ENCODE measurements at regions not wholly inside any gene's neighbourhood (a gene's known extent, or its start where the extent isn't known, plus 50 kb on each side); places are given as distances from the start of the nearest gene placed in this dataset.

DNA sequence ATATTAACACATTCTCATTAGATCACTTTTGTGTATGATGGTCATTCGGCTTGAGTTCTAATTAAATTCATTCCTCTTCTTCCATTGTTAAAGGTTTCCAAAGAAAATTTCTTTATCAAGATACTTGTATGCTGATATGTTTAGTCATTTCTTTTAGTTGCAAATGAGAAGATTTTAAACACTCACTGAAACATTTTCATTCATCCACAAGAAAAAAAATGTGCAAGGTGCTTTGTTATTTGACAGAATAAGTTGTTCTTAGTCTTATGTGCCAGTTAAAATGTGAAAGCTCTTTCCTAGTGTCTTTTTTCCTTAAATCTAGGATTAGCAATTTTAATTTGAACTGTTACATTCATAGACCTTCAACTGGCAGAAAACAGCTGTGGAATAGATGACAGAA lies 727.0 kb upstream of the NEGR1 start:
- Histone ChIP-seq H3K4me3 (replicated peaks in 1 of 3; ENCODE audit: insufficient read depth in 1 of 3, low read depth in 1 of 3, low read length in 3 of 3) (no peak overlapping the region), H3K9me1 (replicated peaks; ENCODE audit: control insufficient read depth, extremely low read depth, insufficient read depth, low read length) (no peaks in the 10 kb centered on the region), H3K4me2 (ENCODE audit: insufficient read depth, low read length) (no peak overlapping the region), H2AFZ (ENCODE audit: low read depth, low read length) (no peak overlapping the region), H3K4me1 (ENCODE audit: control insufficient read depth, extremely low read depth, insufficient read depth, low read length) (no peaks in the 10 kb centered on the region), H3K27me3 (ENCODE audit: control insufficient read depth in 2 of 2, insufficient read depth in 2 of 2, low read length in 2 of 2) (no peaks in the 10 kb centered on the region), H3K36me3 (ENCODE audit: control insufficient read depth in 2 of 2, extremely low read depth in 1 of 2, insufficient read depth in 2 of 2, low read length in 2 of 2) (no peaks in the 10 kb centered on the region), H4K20me1 (replicated peaks; ENCODE audit: control insufficient read depth, extremely low read depth, insufficient read depth, low read length) (no peaks in the 10 kb centered on the region), H3K9ac (replicated peaks; ENCODE audit: extremely low read depth, insufficient read depth, low read length) (no peak overlapping the region), H3K79me2 (ENCODE audit: control insufficient read depth, insufficient read depth, low read length) (no peaks in the 10 kb centered on the region), H3K9me3 (replicated peaks; ENCODE audit: control insufficient read depth, insufficient read depth, low read length) (no peaks in the 10 kb centered on the region), H3K27ac (ENCODE audit: insufficient read depth, low read depth, low read length) (no peak overlapping the region)
- FAIRE-seq = no peak
- intact Hi-C loops (cut with micrococcal nuclease) = no loop called here
- no TSS peak for BruUV-seq (replicated peaks)
- POLR2A ChIA-PET = no interaction called here
- dilution Hi-C loops (cut with MboI; ENCODE audit: extremely low pct_ligation_motif_present, low sequenced_read_pairs) = no loop called here
- TF ChIP-seq, protein P1, sequence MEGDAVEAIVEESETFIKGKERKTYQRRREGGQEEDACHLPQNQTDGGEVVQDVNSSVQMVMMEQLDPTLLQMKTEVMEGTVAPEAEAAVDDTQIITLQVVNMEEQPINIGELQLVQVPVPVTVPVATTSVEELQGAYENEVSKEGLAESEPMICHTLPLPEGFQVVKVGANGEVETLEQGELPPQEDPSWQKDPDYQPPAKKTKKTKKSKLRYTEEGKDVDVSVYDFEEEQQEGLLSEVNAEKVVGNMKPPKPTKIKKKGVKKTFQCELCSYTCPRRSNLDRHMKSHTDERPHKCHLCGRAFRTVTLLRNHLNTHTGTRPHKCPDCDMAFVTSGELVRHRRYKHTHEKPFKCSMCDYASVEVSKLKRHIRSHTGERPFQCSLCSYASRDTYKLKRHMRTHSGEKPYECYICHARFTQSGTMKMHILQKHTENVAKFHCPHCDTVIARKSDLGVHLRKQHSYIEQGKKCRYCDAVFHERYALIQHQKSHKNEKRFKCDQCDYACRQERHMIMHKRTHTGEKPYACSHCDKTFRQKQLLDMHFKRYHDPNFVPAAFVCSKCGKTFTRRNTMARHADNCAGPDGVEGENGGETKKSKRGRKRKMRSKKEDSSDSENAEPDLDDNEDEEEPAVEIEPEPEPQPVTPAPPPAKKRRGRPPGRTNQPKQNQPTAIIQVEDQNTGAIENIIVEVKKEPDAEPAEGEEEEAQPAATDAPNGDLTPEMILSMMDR (IDR thresholded peaks at IDR 0.05; ENCODE audit: extremely low read depth in 1 of 2, insufficient read depth in 1 of 2, low read depth in 1 of 2, low read length in 2 of 2) = no peak
- TF ChIP-seq EZH2 (IDR thresholded peaks at IDR 0.05; ENCODE audit: borderline replicate concordance, low read depth, low read length, severe bottlenecking) = no peak
- no peak for TF ChIP-seq GATA2 (IDR thresholded peaks at IDR 0.05; ENCODE audit: insufficient read depth, insufficient read length, low read depth, low read length)
- TF ChIP-seq, protein P2, sequence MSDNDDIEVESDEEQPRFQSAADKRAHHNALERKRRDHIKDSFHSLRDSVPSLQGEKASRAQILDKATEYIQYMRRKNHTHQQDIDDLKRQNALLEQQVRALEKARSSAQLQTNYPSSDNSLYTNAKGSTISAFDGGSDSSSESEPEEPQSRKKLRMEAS (IDR thresholded peaks at IDR 0.05; ENCODE audit: insufficient read depth, insufficient read length) = no peak
- no peak for TF ChIP-seq POLR2AphosphoS5 (IDR thresholded peaks at IDR 0.05; ENCODE audit: insufficient read depth, low read depth, low read length)
- TF ChIP-seq FOS (IDR thresholded peaks at IDR 0.05; ENCODE audit: borderline replicate concordance, insufficient read depth, low read length) = no peak
- DNase-seq (ENCODE audit: low read depth, low spot score) = no peak
- CTCF ChIA-PET = no interaction called here

DNA sequence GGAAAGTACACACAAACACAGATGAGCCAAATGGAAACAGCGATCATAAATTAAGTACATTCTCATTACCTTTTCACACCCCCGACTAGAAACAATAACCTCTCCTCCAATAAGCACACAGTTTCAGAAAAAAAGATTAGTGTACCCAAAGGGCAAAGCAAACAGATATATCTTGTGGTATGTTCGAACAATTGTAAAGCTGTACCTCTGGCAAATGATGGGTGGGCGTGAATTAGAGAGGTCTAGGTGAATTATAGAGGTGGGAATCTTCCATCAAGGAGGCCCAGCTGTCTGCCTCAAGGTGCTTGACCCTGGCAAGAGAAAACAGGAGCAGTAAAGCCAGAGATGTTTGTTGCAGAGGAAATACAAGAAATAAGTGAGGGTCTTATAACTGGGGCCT lies 715.3 kb upstream of the NEGR1 start:
- H3K36me3 ChIP-seq (ENCODE audit: control insufficient read depth in 2 of 2, extremely low read depth in 1 of 2, insufficient read depth in 2 of 2, low read length in 2 of 2) = no peaks in the 10 kb centered on the region

More for the DNA sequence above, 715.3 kb upstream of the NEGR1 start:
- DNase-seq (ENCODE audit: low read depth, low spot score) (no peak), FAIRE-seq (no peak)
- H3K4me1 ChIP-seq (ENCODE audit: control insufficient read depth, extremely low read depth, insufficient read depth, low read length) = no peaks in the 10 kb centered on the region
- no peak overlapping the region for H3K9ac ChIP-seq (replicated peaks; ENCODE audit: extremely low read depth, insufficient read depth, low read length)
- dilution Hi-C loops (cut with MboI; ENCODE audit: extremely low pct_ligation_motif_present, low sequenced_read_pairs) = no loop called here
- H2AFZ ChIP-seq (ENCODE audit: low read depth, low read length) = no peak overlapping the region
- H3K4me2 ChIP-seq (ENCODE audit: insufficient read depth, low read length) = no peak overlapping the region
- H3K9me3 ChIP-seq (replicated peaks; ENCODE audit: control insufficient read depth, insufficient read depth, low read length) = no peaks in the 10 kb centered on the region
- H4K20me1 ChIP-seq (replicated peaks; ENCODE audit: control insufficient read depth, extremely low read depth, insufficient read depth, low read length) = no peaks in the 10 kb centered on the region
- ChIA-PET POLR2A (no interaction called here), CTCF (no interaction called here)
- no peaks in the 10 kb centered on the region for H3K9me1 ChIP-seq (replicated peaks; ENCODE audit: control insufficient read depth, extremely low read depth, insufficient read depth, low read length)
- TF ChIP-seq MYC (IDR thresholded peaks at IDR 0.05; ENCODE audit: low read depth, low read length) (no peak), FOS (IDR thresholded peaks at IDR 0.05; ENCODE audit: borderline replicate concordance, insufficient read depth, low read length) (no peak), POLR2AphosphoS5 (IDR thresholded peaks at IDR 0.05; ENCODE audit: insufficient read depth, low read depth, low read length) (no peak), EZH2 (IDR thresholded peaks at IDR 0.05; ENCODE audit: borderline replicate concordance, low read depth, low read length, severe bottlenecking) (no peak), POLR2A (IDR thresholded peaks at IDR 0.05; ENCODE audit: low read depth, low read length) (no peak), GATA2 (IDR thresholded peaks at IDR 0.05; ENCODE audit: insufficient read depth, insufficient read length, low read depth, low read length) (no peak), JUN (IDR thresholded peaks at IDR 0.05; ENCODE audit: borderline replicate concordance, insufficient read depth, insufficient read length, low read depth) (no peak)
- TF ChIP-seq, protein P2 (IDR thresholded peaks at IDR 0.05; ENCODE audit: insufficient read depth, insufficient read length) = no peak
- TF ChIP-seq, protein P1 (IDR thresholded peaks at IDR 0.05; ENCODE audit: extremely low read depth in 1 of 2, insufficient read depth in 1 of 2, low read depth in 1 of 2, low read length in 2 of 2) = no peak
- no peaks in the 10 kb centered on the region for H3K27me3 ChIP-seq (ENCODE audit: control insufficient read depth in 2 of 2, insufficient read depth in 2 of 2, low read length in 2 of 2)
- H3K79me2 ChIP-seq (ENCODE audit: control insufficient read depth, insufficient read depth, low read length) = no peaks in the 10 kb centered on the region
- no TSS peak for BruUV-seq (replicated peaks)
- no peak overlapping the region for H3K27ac ChIP-seq (ENCODE audit: insufficient read depth, low read depth, low read length)
- no peak overlapping the region for H3K4me3 ChIP-seq (replicated peaks in 1 of 3; ENCODE audit: insufficient read depth in 1 of 3, low read depth in 1 of 3, low read length in 3 of 3)
- intact Hi-C loops (cut with micrococcal nuclease) = no loop called here

All from endothelial cell of umbilical vein (primary cell).